Activated gamma-delta T cell treated with Interleukin-2 at 50 U/mL for 16 hours (primary cell): ENCODE measurements at regions not wholly inside any gene's neighbourhood (a gene's known extent, or its start where the extent isn't known, plus 50 kb on each side); places are given as distances from the start of the nearest gene placed in this dataset.
"Not testable (repeated sequence)": the region's sequence is repeated elsewhere in the genome, so short reads cannot be mapped to it uniquely, and the experiment has no call there.

Experiments used
- DNase-seq: peaks from one replicate; pipeline ENCODE4 v3.0.0-alpha.2; 2020

GRCh38 chr14:38389681-38390080 lies 133.8 kb upstream of the CLEC14A start:
- no peak for DNase-seq

- DNase-seq, result no peak
Observed at GRCh38 chr14:38387821-38388220, 131.9 kb upstream of the CLEC14A start.

GRCh38 chr14:38385836-38386235 lies 129.9 kb upstream of the CLEC14A start:
- no peak for DNase-seq

GRCh38 chr14:38385343-38385742 lies 129.4 kb upstream of the CLEC14A start:
- no peak for DNase-seq

- no peak for DNase-seq
Observed at GRCh38 chr14:38384741-38385140, 128.8 kb upstream of the CLEC14A start.

- DNase-seq, result no peak
Observed at GRCh38 chr14:38367922-38368321, 112.0 kb upstream of the CLEC14A start.

GRCh38 chr14:38366374-38366773 lies 110.5 kb upstream of the CLEC14A start:
- no peak for DNase-seq

GRCh38 chr14:38363217-38363616 lies 107.3 kb upstream of the CLEC14A start:
- no peak for DNase-seq

GRCh38 chr14:38357557-38357956 lies 101.7 kb upstream of the CLEC14A start:
- DNase-seq, result no peak

- DNase-seq, result not testable (repeated sequence)
Observed at GRCh38 chr14:38355473-38355872, 99.6 kb upstream of the CLEC14A start.

- DNase-seq, result no peak
Observed at GRCh38 chr14:38350102-38350501, 94.2 kb upstream of the CLEC14A start.

- DNase-seq, result no peak
Observed at GRCh38 chr14:38342803-38343202, 86.9 kb upstream of the CLEC14A start.

- no peak for DNase-seq
Observed at GRCh38 chr14:38339696-38340095, 83.8 kb upstream of the CLEC14A start.

- DNase-seq, result no peak
Observed at GRCh38 chr14:38336298-38336697, 80.4 kb upstream of the CLEC14A start.

GRCh38 chr14:38330275-38330674 lies 74.4 kb upstream of the CLEC14A start:
- DNase-seq, result no peak

- no peak for DNase-seq
Observed at GRCh38 chr14:38329246-38329645, 73.4 kb upstream of the CLEC14A start.

GRCh38 chr14:38316922-38317321 lies 61.0 kb upstream of the CLEC14A start:
- no peak for DNase-seq

GRCh38 chr14:38311655-38312054 lies 55.8 kb upstream of the CLEC14A start:
- no peak for DNase-seq

GRCh38 chr14:38310420-38310995 lies 54.6 kb upstream of the CLEC14A start:
- DNase-seq, result no peak

GRCh38 chr14:38309522-38310277 lies 53.8 kb upstream of the CLEC14A start:
- DNase-seq, result no peak
